ENCODE measurements at regions not wholly inside any gene's neighbourhood (a gene's known extent, or its start where the extent isn't known, plus 50 kb on each side); places are given as distances from the start of the nearest gene placed in this dataset.
A peak's percentile ranks its signal among the peaks of the same experiment; 100 is the strongest.

- H3K4me1 ChIP-seq (ENCODE audit: control insufficient read depth in 4 of 4, insufficient read depth in 4 of 4, low read length in 3 of 4): no peaks in the 10 kb centered on the region
- 33% methylated on average over 3 of the region's 3 CpGs for WGBS
- no peaks in the 10 kb centered on the region for H3K27me3 ChIP-seq (ENCODE audit: control insufficient read depth in 4 of 4, insufficient read depth in 4 of 4, low read length in 3 of 4)
- H3K4me3 ChIP-seq (ENCODE audit: low read depth in 1 of 3, low read length in 3 of 3): no peak overlapping the region
- no peaks in the 10 kb centered on the region for H3K9me3 ChIP-seq (ENCODE audit: control insufficient read depth in 4 of 4, low read length in 3 of 4)
- TF ChIP-seq HNF4A (conservative IDR thresholded peaks at IDR 0.05): peak; percentile 11 to 20
- no peak for TF ChIP-seq YY1 (IDR thresholded peaks at IDR 0.05)
- peak; percentile 20 for TF ChIP-seq CTCF (IDR thresholded peaks at IDR 0.05; ENCODE audit: low read depth, low read length, missing input control)
- H3K9ac ChIP-seq (ENCODE audit: low read depth in 1 of 2, low read length in 2 of 2): no peak overlapping the region
- no peak overlapping the region for H3K27ac ChIP-seq (ENCODE audit: low read depth in 1 of 2, low read length in 2 of 2)
- no peaks in the 10 kb centered on the region for H3K36me3 ChIP-seq (ENCODE audit: control insufficient read depth in 4 of 4, insufficient read depth in 3 of 4, low read depth in 1 of 4, low read length in 3 of 4)
- DNase-seq (ENCODE audit: low spot score): no peak
Measured at GRCh38 chr12:39003541-39004155, 98.3 kb upstream of the CPNE8 start.

- H3K27me3 ChIP-seq (ENCODE audit: control insufficient read depth in 4 of 4, insufficient read depth in 4 of 4, low read length in 3 of 4): peaks cover 0 to 3% (median 0%) of the 10 kb centered on the region in 4 donors
- no peak overlapping the region for H3K9ac ChIP-seq (ENCODE audit: low read depth in 1 of 2, low read length in 2 of 2)
- DNase-seq (ENCODE audit: low spot score): no peak
- no peaks in the 10 kb centered on the region for H3K4me1 ChIP-seq (ENCODE audit: control insufficient read depth in 4 of 4, insufficient read depth in 4 of 4, low read length in 3 of 4)
- no peak overlapping the region for H3K27ac ChIP-seq (ENCODE audit: low read depth in 1 of 2, low read length in 2 of 2)
- TF ChIP-seq MAX (IDR thresholded peaks at IDR 0.05) (no peak), CTCF (IDR thresholded peaks at IDR 0.05; ENCODE audit: low read depth, low read length, missing input control) (no peak), TAF1 (conservative IDR thresholded peaks at IDR 0.05) (no peak), RAD21 (IDR thresholded peaks at IDR 0.05) (no peak), FOXA2 (IDR thresholded peaks at IDR 0.05) (no peak), GABPA (IDR thresholded peaks at IDR 0.05 in 1 of 2, conservative IDR thresholded peaks at IDR 0.05 in 1 of 2) (no peak), RXRA (IDR thresholded peaks at IDR 0.05) (no peak), ATF3 (IDR thresholded peaks at IDR 0.05) (no peak), REST (IDR thresholded peaks at IDR 0.05) (no peak), ZBTB33 (IDR thresholded peaks at IDR 0.05) (no peak), FOXA1 (IDR thresholded peaks at IDR 0.05) (no peak), JUND (IDR thresholded peaks at IDR 0.05) (no peak), SP1 (IDR thresholded peaks at IDR 0.05) (no peak), HNF4A (conservative IDR thresholded peaks at IDR 0.05) (no peak), YY1 (IDR thresholded peaks at IDR 0.05) (no peak), EGR1 (IDR thresholded peaks at IDR 0.05; ENCODE audit: low read depth in 2 of 2) (no peak)
- H3K36me3 ChIP-seq (ENCODE audit: control insufficient read depth in 4 of 4, insufficient read depth in 3 of 4, low read depth in 1 of 4, low read length in 3 of 4): no peaks in the 10 kb centered on the region
- H3K9me3 ChIP-seq (ENCODE audit: control insufficient read depth in 4 of 4, low read length in 3 of 4): no peaks in the 10 kb centered on the region
- H3K4me3 ChIP-seq (ENCODE audit: low read depth in 1 of 3, low read length in 3 of 3): no peak overlapping the region
- 85% methylated on average over 3 of the region's 3 CpGs for whole genome bisulfite sequencing
Measured at GRCh38 chr12:39000370-39000769, 95.0 kb upstream of the CPNE8 start.

Data from liver (tissue), 8 donors.